GM19351 (cell line): ENCODE measurements at regions not wholly inside any gene's neighbourhood (a gene's known extent, or its start where the extent isn't known, plus 50 kb on each side); places are given as distances from the start of the nearest gene placed in this dataset.

Experiments
- ATAC-seq: cut with Tn5 transposase; IDR thresholded peaks from one replicate; pipeline ENCODE4 v1.9.1; 2021; ENCODE audit warnings: mild to moderate bottlenecking, moderate library complexity; ENCODE audit not compliant: unreplicated experiment

DNA sequence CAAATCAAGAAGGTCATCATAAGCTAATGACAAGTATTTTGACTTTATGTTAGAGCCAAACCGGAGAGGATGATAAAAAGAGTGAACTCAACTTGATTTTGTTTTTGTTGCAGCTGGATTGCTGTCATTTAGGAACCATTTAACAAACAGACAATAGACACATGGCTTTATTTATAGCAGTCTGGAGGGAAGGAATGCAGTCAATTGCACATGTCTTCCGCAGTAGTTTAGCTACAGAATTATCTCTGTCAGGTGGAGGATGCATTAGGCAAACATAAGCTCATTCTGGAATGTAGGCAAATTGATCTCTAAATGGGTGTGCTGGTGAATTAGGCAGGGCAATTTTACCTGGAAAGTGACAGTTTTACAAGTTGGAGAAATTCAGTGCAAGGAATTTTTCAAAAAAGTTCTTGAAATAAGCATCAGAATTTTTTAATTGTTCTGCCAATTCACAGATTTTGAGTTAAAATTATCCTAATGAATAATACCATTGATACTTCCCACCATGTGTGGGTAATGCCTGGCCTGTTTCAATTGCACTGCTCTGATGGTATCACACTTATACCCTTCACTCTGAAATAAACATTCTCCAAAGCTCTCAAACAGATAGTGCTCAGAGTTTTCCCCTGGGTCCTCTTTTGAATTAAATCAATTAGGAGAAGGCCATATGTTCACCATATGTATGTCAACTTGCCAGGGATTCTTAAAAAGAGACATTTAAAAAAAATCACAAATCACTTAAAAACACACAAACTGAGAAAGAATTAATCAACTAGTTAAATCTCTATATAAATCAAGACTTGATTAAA is 318.3 kb downstream of the NDFIP2 start:
- no peak for ATAC-seq

DNA sequence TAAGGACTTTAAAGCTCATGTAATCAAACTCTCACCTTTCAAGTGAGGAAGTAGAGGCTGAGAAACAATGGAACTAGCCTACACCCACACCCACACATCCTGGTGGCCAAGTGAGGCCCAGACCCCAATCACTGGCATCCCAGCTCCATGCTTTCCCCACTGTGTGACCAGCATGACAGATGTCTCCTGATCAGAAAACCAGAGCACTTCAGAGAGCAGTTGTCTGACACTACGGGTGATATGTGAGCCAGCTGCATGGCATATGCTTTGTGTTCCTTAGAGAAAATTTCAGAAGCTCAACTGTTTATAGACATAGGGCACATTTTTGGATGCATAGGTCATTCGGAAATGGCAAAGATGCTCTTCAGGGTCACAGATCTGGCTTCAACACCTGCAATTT is 315.2 kb downstream of the NDFIP2 start:
- ATAC-seq = no peak

DNA sequence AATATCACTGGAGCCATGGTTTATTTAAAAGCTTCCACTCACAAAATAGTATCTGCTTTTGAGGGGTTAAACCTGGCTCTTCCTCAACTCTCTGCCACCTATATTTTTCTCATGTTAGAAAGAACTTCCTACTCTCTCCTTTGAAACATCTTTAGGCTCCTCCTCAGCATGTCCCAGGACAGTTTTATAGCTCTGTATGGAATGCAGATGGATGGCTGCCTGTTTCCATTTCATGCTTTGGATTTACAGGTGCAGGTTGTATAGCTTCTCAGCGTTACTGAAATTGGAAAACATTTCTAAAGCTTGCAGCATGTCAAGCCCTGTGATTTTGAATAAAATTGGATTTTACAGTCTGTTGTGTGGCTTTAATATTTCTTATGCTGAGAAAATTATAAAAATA is 314.0 kb downstream of the NDFIP2 start:
- no peak for ATAC-seq

DNA sequence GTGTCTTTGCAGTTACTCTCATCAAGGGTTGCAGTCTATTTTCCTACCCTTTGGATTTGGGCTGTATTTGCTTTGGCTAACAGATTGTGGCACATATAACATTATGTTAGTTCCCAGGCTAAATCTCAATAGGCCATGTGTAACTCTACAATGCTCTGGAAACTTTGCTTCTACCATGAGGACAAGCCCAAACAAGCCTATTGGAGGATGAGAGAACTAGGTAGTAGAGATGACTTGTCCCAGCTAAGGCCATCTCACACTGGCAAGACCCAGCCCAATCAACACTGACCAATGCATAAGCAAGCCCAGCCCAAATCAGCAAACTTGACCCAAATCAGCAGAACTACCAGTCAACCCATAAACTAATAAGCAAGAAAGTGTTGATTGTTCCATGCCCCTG is 311.8 kb downstream of the NDFIP2 start:
- ATAC-seq = no peak

DNA sequence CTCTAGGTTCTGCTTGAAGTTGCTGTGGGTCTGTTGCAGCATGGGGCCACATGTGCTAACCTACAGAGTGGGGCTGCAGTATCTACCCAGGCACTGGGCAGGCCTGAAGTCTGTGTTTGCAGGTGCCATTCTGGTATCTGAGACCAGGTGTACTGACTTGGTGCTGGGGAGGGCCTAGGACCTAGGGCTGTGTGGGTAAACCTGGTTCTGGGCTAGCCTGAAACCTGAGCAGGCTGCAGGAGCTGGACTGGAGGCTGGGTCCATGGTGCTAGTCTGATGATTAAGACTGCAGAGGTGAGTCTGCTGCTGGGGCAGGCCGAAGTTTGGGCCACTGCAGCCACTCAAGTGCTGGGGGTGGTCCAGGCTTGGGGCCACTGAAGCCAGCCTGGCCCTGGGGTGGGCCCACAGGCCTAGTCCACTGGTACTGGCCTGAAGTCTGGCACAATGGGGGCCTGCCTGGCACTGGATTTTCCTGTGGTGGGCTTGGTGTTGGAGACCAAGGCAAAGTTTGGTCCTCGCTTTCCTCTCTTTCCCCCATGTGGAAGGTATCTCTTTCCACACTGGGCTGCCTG is 310.6 kb downstream of the NDFIP2 start:
- ATAC-seq = no peak

DNA sequence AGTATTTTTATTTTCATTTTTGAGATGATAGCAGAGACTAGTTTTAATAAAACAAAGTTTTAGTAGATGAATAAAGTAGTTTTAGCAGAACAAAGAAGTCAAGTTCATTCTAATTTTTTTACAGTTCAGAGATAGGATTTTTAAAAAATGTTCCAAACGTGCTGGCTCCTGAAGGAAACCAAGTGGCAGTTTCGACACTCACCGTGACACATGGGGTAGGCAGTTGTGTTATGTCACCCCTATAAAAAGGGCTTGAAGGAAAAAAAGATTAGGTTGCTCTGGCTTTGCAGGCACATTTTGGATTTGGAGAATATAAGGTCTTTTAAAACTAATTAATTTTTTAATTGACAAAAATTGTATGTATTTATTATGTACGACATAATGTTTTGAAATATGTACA is 305.2 kb downstream of the NDFIP2 start:
- ATAC-seq = no peak

DNA sequence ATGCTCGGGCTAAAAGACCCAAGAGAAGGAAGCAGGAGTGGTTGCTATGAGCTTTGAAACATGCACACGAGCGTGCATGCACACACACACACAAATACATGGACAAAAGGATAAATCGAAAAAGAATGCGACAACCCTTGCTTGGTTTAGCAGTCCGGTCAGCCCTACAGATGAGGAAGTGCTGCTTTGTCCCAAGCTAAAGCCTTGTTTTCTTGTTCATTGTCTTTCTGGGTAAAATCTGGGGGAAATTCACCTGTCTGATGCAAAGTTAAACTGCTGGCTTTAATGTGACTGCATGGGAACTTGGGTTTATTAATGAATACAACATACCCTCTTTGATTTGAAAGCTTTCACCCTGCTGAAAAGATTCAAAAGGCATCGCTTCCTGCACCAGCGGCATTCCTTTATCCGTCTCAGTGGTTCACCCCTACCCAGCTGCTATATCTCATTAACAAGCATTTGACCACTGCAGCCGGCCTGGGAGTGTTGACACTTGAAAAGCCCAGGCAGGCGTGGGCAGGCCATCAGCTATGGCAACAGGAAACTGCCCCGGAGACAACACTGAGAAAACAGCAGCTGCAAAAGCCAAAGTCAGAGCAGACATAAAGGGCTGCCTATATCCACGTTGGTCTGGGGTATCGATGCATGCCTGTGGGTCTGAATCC is 301.7 kb downstream of the NDFIP2 start:
- ATAC-seq = no peak

DNA sequence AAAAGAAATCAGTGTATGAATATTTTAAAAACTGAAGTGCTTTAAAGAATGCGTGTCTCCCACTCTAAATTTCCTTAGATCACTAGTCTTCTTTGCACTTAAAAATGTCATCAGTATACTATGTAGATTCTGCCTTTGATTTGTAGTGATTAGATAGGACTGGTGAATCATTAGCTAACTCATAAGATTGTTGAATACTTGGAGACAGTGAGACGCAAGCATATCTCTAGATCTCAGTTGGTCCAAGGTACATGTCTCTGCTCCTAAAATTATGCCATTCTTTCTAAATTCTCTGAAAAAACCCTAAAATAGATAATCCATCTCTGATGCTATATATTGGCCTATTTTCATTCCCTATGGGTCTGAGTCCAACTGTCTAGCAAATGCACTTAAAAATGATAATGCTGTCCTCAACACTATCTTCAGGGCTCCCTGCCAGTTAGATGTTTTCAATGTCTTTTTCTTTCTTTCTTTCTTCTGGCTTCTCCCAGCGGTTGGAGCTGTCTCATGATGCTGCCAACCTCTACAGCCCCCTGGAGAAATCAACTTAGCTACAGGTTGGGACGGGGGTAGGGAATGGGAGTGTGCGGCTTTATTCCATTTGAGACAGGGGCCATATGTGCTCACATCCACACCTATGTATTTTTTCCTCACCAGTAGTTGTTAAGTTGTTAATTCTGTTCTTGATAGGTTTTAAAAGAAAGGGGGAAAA is 301.0 kb downstream of the NDFIP2 start:
- no peak for ATAC-seq

DNA sequence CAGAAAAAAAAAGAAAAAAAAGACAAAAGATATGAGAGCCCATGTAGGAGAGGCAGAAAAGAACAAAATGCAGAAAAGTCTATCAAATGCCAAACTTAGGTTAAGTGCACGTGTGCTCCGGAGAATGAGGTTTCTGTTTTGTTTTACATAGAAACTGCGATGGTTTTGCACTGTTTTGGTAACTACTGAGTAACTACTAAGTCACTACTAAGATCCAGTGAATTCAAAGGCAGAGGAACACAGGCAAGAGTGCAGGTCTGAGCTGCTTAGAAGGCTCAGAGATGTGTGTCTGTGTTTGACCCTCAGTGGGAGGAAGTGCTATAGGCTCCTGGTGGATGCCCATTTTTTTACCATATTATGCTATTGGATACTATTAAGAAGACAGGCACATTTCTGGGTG is 299.3 kb downstream of the NDFIP2 start:
- ATAC-seq = peak; percentile 49

DNA sequence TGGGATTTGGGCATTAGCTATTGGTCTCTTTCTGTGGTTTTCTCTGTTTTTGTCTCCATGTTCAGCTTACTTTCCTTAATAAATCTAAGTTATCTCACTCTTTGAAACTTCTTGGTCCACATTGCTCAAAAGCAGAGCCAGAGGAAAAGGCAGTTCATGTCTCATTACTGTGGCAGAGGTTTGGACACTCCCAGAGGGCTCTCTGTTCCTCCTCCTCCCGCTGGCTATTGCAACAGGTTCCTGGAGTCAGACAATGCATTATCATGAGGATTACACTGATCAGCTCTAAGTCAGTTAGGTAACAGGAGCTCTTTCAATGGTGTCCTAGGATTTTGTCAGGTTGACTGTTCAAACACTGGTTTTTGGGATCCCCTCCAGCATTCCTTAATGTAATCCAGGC is 298.8 kb downstream of the NDFIP2 start:
- ATAC-seq = no peak

DNA sequence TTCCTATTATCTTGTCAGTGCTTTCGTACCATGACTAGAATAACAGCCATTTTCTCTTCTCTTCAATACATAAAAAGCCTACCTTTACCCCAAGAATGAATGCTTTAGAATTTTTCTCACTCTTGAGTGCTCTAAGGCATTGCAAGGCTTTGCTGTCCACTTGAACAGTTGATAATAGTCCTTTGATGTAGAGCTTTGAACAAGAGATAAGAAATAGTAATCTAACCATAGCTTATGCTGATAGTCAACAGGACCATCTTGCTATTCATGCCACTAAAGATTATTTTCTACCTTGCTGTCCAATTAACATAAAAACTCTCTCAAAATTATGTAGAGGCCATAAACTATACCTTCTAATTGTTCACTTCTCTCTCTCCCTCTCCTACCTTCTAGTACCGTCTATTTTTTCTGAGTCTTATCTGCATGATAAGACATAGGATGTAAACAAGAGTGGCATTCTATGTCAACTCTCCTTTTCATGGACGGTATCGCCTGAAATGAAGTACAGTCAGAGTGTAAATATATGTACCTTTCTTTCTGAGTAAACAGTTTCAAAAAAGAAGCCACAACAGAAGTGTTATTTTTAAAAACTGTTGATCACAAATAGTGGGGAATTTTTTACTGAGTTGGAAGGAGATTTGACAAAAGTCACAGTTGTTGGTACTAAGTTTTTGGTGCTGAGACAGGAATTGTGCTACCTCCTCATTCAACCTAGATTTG is 297.9 kb downstream of the NDFIP2 start:
- peak; percentile 37 for ATAC-seq

DNA sequence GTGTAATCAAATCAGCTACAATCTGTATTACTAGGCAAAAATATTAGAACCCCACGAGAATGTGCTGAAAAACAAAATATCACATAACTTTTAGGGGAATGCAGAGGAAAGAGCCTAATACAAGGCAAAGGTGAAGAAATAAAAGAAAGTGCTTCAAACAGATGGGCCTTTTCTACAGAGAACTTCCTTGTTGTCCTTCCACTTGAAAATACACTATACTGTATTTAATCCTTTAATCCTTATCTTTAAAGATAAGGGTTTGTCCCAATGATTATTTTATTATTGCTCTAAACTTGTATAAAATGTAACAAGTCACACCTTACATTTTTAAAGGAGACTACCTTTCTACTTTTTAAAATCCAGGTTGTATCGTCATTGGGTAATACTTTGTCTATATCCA is 296.5 kb downstream of the NDFIP2 start:
- no peak for ATAC-seq

DNA sequence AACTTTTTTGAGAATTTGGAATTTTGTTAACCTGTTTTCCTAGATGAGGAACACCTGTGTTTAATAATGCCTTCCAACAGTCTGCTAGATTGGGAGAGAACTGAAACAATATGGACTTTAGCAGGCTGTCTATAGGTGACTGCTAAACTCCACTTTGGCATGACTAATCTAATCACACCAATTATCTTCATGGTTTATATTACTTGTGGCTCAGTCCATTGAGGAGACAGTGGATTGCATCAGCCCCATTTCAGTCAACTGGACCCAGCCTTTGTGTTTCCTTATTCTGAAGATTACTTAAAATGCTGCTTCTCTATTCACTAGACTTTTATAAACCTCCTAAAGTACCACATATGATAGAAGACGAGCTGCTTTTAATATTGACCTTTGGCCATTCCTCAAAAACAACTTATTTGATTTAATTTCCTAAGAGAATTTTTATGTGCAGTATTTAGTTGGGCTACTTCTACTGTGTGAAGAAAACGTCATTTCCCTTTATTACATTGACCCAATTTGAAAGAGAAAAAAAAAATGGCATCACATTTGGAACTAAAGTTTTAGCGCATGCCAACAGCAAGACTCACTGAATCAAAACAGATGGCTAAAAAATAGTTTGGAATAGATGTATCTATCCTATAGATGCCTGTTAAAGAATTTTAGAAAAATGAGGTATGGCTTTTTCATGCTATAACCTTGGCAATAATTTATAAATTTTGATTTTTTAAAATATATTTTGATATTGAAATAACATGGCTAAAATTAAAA is 295.8 kb downstream of the NDFIP2 start:
- no peak for ATAC-seq

DNA sequence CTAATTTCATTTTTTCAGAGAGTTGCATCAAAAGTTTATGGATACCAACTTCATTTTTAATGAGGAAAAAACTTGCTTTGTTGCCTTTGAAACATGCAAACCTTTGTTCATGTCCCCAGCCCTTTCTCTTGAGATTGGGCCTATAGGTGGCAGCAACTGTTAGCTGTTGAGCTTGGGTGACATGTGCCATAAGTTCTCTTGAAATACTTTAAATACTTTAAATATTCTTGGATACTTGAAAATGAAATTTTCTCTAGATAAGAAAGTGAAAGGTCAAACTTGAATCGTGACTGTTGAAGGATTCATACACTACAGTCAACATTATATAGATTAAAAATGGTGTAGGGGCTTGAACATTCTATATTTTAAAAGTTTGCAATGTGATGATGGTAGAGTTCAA is 294.9 kb downstream of the NDFIP2 start:
- ATAC-seq = no peak

DNA sequence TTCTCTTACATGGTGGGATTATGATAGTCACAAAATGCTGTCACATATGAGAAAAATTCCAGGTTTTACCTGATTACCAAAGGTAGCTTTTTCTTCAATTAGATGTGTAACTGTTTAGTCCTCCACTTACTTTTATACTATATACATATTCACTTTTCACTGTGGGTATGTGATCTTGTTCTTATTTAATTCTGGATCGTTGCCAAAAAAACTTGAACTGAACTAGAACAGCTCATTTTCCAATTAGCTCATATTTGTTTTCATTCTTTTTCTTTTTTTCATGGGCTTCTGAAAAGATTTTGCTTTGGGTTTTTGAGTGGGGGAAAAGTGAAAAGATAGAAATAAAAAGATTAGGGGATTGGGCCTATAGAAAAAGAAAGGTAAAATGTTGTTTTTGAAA is 291.9 kb downstream of the NDFIP2 start:
- no peak for ATAC-seq

DNA sequence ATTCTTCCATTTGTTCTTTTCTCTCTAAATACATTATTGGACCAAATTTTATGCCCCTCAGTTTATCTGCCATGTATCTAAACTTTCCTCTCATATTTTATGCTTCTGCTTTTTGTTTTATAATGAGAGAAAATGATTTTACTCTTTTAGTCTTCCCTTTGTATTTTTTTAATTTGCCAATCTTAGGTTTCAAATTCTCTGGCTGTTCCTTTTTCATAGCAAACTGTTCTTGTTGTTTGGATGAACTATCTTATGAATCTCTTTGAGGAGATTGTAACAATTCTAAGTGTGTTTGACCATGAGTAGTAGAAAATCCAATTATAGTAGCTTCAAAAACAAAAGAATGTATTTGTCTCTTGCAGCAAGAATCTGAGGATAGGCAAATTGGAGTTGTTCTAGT is 290.5 kb downstream of the NDFIP2 start:
- ATAC-seq = no peak

DNA sequence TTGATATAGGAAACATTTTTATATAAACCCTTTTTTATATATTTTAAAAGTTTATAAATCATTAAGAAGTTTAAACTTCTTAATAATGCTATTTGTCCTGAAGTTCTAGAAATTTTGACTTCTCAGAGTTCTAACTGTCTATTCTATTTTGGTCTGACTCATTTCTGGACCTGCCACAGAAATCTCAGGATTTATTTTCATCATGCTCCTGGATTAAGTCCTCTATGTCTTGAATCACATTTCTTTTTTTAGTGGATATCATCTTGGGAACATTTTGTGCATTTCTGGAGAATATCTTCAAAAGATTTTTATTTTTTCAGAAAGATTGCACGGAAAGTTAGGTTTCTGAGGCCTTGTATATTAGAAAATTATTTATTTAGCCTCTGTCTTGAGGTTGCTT is 289.1 kb downstream of the NDFIP2 start:
- ATAC-seq = no peak

DNA sequence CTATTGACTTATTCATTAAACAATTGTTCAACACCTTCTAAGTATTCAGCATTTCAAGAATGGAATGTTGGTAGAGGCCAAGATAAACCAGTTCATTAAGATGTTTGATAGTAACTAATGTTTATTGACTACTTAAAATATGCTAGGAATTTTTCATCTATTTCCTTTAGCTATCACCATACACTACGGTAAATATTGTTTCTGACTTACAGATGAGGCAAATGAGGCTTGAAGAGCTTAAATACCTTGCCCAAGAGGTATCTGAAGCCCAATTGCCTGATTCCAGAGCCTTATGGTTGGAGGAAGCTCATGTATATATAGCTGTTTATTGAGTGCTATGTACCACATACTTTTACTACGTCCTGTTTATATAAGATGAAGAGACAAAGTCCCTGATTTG is 286.2 kb downstream of the NDFIP2 start:
- ATAC-seq = no peak

DNA sequence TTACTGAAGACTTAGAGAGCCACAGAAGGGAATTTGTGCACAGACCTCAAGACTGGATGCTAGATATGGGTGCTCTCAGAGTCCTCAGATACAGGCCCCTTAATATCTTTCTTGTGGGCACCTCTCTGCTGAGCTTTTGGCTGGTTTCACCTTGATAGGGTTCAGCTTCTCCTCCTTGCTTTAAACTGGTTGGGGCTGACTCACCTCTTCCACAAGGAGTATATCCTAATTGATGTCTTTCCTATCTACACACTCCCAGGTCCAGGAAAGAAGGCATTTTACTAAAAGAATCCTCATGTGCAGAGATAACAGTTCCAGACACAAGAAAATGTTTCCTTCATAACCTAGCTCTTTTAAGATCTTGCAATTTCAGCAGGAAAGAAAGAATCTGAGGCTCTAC is 284.4 kb downstream of the NDFIP2 start:
- no peak for ATAC-seq

DNA sequence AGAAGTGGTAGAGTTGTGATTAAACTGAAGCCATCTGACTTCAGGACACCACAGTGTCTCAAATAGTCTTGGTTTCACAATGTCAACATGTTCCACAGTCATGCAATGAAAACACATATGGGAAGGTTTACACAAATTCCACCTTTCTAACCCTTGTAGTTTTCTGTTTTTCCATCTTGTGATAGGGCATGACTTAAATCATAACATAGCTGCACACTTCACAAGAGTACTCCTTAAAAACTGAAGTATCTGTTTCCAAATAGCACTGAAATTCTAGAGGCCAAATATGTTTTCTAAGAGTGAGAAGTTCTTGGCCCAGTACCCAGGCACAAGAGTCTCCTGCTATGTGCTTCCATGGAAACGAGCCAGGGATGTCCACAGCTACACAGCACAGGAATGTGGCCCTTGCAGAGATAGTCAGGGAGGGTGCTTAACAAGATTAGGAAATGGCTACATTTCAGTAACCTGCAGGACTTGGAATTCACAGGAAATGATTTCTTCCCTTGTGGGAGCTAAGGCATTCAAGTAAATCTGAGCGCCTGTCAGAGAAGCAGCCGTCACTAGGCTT is 269.1 kb downstream of the NDFIP2 start:
- no peak for ATAC-seq
